HEK293 (cell line): ENCODE measurements at regions not wholly inside any gene's neighbourhood (a gene's known extent, or its start where the extent isn't known, plus 50 kb on each side); places are given as distances from the start of the nearest gene placed in this dataset.

Experiments
- CTCF ChIA-PET: fragments of 350-600 bp; formaldehyde crosslinking; extraction: SDS; loops from one replicate; lab custom pipeline; 2021; ENCODE audit warnings: antibody characterized with exemption; lab: Yijun Ruan, JAX
- POLR2A ChIA-PET: fragments of 300-600 bp; formaldehyde crosslinking; extraction: SDS; loops from one replicate; lab custom pipeline; 2020; ENCODE audit warnings: antibody characterized with exemption, inconsistent platforms; lab: Yijun Ruan, JAX
- H3K27ac ChIP-seq: fragments of 200-500 bp; sonication (Bioruptor generic); 2 replicates; pipeline ENCODE4 v1.5.1; 2014; ENCODE audit warnings: low read depth, low read length, control low read depth, inconsistent platforms; ENCODE audit errors: extremely low read depth
- H3K36me3 ChIP-seq, 2 experiments: fragments of 200-500 bp in 1 of 2; sonication (Bioruptor generic) in 1 of 2; 1 replicate in 1 of 2; 2 replicates in 1 of 2; pipeline ENCODE4 v1.5.1; 2014 to 2017; ENCODE audit warnings: inconsistent platforms in 2 of 2, low read length in 2 of 2; ENCODE audit not compliant: control insufficient read depth in 2 of 2, insufficient read depth in 1 of 2
- H3K4me1 ChIP-seq: fragments of 200-500 bp; sonication (Bioruptor generic); 2 replicates; pipeline ENCODE4 v1.5.1; 2014; ENCODE audit warnings: mild to moderate bottlenecking, low read length, inconsistent platforms; ENCODE audit not compliant: control insufficient read depth, insufficient read depth
- H3K4me3 ChIP-seq: 2 replicates; pipeline ENCODE4 v1.5.1; 2011; ENCODE audit warnings: low read depth, mild to moderate bottlenecking, control low read depth, low read length, moderate library complexity
- H3K9me3 ChIP-seq: fragments of 200-500 bp; sonication (Bioruptor generic); 2 replicates; pipeline ENCODE4 v1.5.1; 2014; ENCODE audit warnings: low read depth, low read length, inconsistent platforms; ENCODE audit not compliant: control insufficient read depth, insufficient read depth
- BCL11B ChIP-seq: fragments of 450-650 bp; formaldehyde crosslinking; IDR thresholded peaks from 2 replicates; pipeline ENCODE4 v1.5.1; 2016; ENCODE audit warnings: low read depth, missing biosample characterization, missing genetic modification characterization
- BCL6B ChIP-seq: fragments of 450-650 bp; formaldehyde crosslinking; IDR thresholded peaks from 2 replicates; pipeline ENCODE4 v1.5.1; 2017; ENCODE audit warnings: missing biosample characterization, missing genetic modification characterization
- SETDB1 ChIP-seq: IDR thresholded peaks from one replicate; pipeline ENCODE4 v1.6.1; 2017; ENCODE audit warnings: mild to moderate bottlenecking, low read length, moderate library complexity, mixed read lengths; ENCODE audit not compliant: insufficient read length
- SP7 ChIP-seq: fragments of 450-650 bp; formaldehyde crosslinking; IDR thresholded peaks from 2 replicates; pipeline ENCODE4 v1.5.1; 2016; ENCODE audit warnings: missing biosample characterization, missing genetic modification characterization
- ZFP69B ChIP-seq: fragments of 450-650 bp; formaldehyde crosslinking; IDR thresholded peaks from 2 replicates; pipeline ENCODE4 v1.5.1; 2016; ENCODE audit warnings: missing biosample characterization, missing genetic modification characterization
- ZNF114 ChIP-seq: fragments of 450-650 bp; formaldehyde crosslinking; IDR thresholded peaks from 2 replicates; pipeline ENCODE4 v1.5.0; 2017; ENCODE audit warnings: missing biosample characterization, missing genetic modification characterization
- ZNF292 ChIP-seq: fragments of 450-650 bp; formaldehyde crosslinking; IDR thresholded peaks from 2 replicates; pipeline ENCODE4 v1.5.1; 2016; ENCODE audit warnings: low read depth, missing biosample characterization, missing genetic modification characterization, borderline replicate concordance
- ZNF302 ChIP-seq: fragments of 450-650 bp; formaldehyde crosslinking; IDR thresholded peaks from 2 replicates; pipeline ENCODE4 v1.5.1; 2016; ENCODE audit warnings: missing biosample characterization, missing genetic modification characterization, low read depth
- ZNF311 ChIP-seq: fragments of 450-650 bp; formaldehyde crosslinking; IDR thresholded peaks from 2 replicates; pipeline ENCODE4 v1.5.1; 2017; ENCODE audit warnings: missing biosample characterization, missing genetic modification characterization, borderline replicate concordance
- ZNF324 ChIP-seq: fragments of 450-650 bp; formaldehyde crosslinking; IDR thresholded peaks from 2 replicates; pipeline ENCODE4 v1.5.1; 2016; ENCODE audit warnings: missing biosample characterization, missing genetic modification characterization
- ZNF341 ChIP-seq: fragments of 450-650 bp; formaldehyde crosslinking; IDR thresholded peaks from 2 replicates; pipeline ENCODE4; 2016; ENCODE audit warnings: low read depth, missing biosample characterization, missing genetic modification characterization
- ZNF585B ChIP-seq: fragments of 450-650 bp; formaldehyde crosslinking; IDR thresholded peaks from 2 replicates; pipeline ENCODE4 v1.5.1; 2016; ENCODE audit warnings: missing biosample characterization, missing genetic modification characterization
- ZNF623 ChIP-seq: fragments of 450-650 bp; formaldehyde crosslinking; IDR thresholded peaks from 2 replicates; pipeline ENCODE4 v1.5.1; 2016; ENCODE audit warnings: missing biosample characterization, missing genetic modification characterization
- ZNF660 ChIP-seq: fragments of 450-650 bp; IDR thresholded peaks from 2 replicates; pipeline ENCODE4 v1.5.1; 2018; ENCODE audit warnings: missing biosample characterization, mild to moderate bottlenecking, missing genetic modification characterization
- ZNF776 ChIP-seq: fragments of 450-650 bp; formaldehyde crosslinking; IDR thresholded peaks from 2 replicates; pipeline ENCODE4 v1.5.0; 2017; ENCODE audit warnings: missing biosample characterization, missing genetic modification characterization, borderline replicate concordance
- ZNF777 ChIP-seq: fragments of 450-650 bp; formaldehyde crosslinking; IDR thresholded peaks from 2 replicates; pipeline ENCODE4 v1.5.1; 2017; ENCODE audit warnings: missing biosample characterization, missing genetic modification characterization, borderline replicate concordance
- ZSCAN16 ChIP-seq: fragments of 450-650 bp; formaldehyde crosslinking; IDR thresholded peaks from 2 replicates; pipeline ENCODE4 v1.5.1; 2016; ENCODE audit warnings: missing biosample characterization, missing genetic modification characterization
- TF ChIP-seq, protein P1 (sequence below): fragments of 450-650 bp; formaldehyde crosslinking; IDR thresholded peaks from 2 replicates; pipeline ENCODE4 v1.5.1; 2016; ENCODE audit warnings: missing biosample characterization, missing genetic modification characterization

DNA sequence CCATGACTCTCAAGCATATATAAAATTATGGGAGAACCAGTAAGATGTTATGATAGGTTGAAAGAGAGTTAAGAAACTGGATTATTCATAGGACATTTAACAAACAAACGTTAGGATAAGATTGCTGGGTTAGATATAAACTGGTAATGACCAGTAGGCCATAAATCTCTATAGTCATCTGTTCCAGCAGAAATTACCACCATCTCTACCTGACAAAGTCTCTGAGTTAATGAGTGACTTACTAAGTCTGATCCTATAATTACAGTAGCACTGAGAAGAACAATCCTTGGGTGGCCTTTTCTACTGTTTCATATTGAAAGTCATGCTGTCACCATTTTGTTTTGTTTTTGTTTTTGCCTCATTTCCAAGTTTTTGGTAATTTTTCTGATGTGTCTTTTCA is 136.9 kb upstream of the CNOT2 start:
- Histone ChIP-seq H3K36me3 (no peaks in the 10 kb centered on the region), H3K4me3 (no peak overlapping the region), H3K27ac (no peak overlapping the region), H3K4me1 (no peaks in the 10 kb centered on the region), H3K9me3 (no peaks in the 10 kb centered on the region)
- peak; percentile 55 for TF ChIP-seq SP7 (tag by site-specific recombination)
- no peak for TF ChIP-seq ZNF341 (tag by site-specific recombination)
- no peak for TF ChIP-seq ZNF776 (tag by site-specific recombination)
- no peak for TF ChIP-seq ZNF302 (tag by site-specific recombination)
- POLR2A ChIA-PET = no interaction called here
- CTCF ChIA-PET = interaction anchor here (0.6 kb wide), 1 partner anchor 908 kb away, joined by 3 read pairs; no protein-coding TSS in a partner anchor

DNA sequence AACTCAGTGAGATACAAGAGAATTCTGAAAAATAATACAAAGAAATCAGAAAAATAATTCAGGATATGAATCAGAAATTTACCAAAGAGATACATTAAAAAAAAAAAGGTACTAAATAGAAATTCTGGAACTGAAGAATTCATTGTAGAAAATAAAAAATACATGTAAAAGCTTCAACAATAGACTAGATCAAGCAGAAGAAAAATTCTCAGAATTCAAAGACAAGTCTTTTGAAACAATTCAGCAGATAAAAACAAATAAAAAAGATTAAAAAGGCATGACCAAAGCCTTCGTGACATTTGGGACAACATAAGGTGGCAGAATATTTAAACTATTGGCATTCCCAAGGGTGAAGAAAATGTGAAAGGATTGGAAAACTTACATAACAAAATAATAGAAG is 133.1 kb upstream of the CNOT2 start:
- no peaks in the 10 kb centered on the region for H3K4me1 ChIP-seq
- H3K36me3 ChIP-seq = no peaks in the 10 kb centered on the region
- no peak overlapping the region for H3K27ac ChIP-seq
- ChIA-PET POLR2A (no interaction called here), CTCF (no interaction called here)
- no peaks in the 10 kb centered on the region for H3K9me3 ChIP-seq
- H3K4me3 ChIP-seq = no peak overlapping the region
- TF ChIP-seq ZNF292 (tag by site-specific recombination) (no peak), SETDB1 (peak; percentile 80)

- Histone ChIP-seq H3K9me3 (no peaks in the 10 kb centered on the region), H3K36me3 (no peaks in the 10 kb centered on the region), H3K27ac (no peak overlapping the region), H3K4me3 (no peak overlapping the region), H3K4me1 (no peaks in the 10 kb centered on the region)
- TF ChIP-seq ZNF324 (tag by site-specific recombination) = no peak
- no peak for TF ChIP-seq ZNF623 (tag by site-specific recombination)
- TF ChIP-seq ZNF777 = no peak
- TF ChIP-seq BCL6B (tag by site-specific recombination) = no peak
- TF ChIP-seq ZSCAN16 (tag by site-specific recombination) = no peak
- TF ChIP-seq, all 188 proteins: peak for 0
- ChIA-PET CTCF (no interaction called here), POLR2A (no interaction called here)
These were observed 125.6 kb upstream of the CNOT2 start for GRCh38 chr12:70117670-70118069.

DNA sequence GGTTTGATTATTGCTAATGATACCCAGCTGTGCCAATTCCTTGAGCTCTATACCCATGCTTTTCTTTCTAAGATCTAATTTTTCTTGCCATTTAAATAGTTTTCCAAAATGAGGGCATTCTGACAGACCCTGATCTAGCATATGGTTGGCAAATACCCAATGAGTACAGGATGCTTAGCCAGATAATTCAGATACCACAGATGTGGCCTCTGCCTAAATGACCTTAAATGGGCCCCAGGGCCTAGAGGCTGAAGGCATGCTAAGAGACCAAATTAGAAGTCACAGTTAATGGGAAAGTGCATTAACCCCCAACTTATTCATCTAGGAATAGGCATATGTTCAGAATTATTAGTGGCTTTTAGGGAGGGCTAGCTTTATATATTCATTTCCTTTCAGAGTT is 122.3 kb upstream of the CNOT2 start:
- no peak overlapping the region for H3K27ac ChIP-seq
- H3K4me1 ChIP-seq = no peaks in the 10 kb centered on the region
- ChIA-PET CTCF (no interaction called here), POLR2A (no interaction called here)
- TF ChIP-seq ZNF311 (tag by site-specific recombination) (no peak), ZNF660 (tag by site-specific recombination) (no peak), ZNF585B (tag by site-specific recombination) (no peak), ZNF114 (tag by site-specific recombination) (no peak), ZFP69B (tag by site-specific recombination) (no peak), BCL11B (tag by site-specific recombination) (no peak)
- TF ChIP-seq, protein P1, sequence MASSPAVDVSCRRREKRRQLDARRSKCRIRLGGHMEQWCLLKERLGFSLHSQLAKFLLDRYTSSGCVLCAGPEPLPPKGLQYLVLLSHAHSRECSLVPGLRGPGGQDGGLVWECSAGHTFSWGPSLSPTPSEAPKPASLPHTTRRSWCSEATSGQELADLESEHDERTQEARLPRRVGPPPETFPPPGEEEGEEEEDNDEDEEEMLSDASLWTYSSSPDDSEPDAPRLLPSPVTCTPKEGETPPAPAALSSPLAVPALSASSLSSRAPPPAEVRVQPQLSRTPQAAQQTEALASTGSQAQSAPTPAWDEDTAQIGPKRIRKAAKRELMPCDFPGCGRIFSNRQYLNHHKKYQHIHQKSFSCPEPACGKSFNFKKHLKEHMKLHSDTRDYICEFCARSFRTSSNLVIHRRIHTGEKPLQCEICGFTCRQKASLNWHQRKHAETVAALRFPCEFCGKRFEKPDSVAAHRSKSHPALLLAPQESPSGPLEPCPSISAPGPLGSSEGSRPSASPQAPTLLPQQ = no peak
- H3K4me3 ChIP-seq = no peak overlapping the region
- H3K9me3 ChIP-seq = no peaks in the 10 kb centered on the region
- H3K36me3 ChIP-seq = no peaks in the 10 kb centered on the region
